HG03175 (cell line): ENCODE measurements at regions not wholly inside any gene's neighbourhood (a gene's known extent, or its start where the extent isn't known, plus 50 kb on each side); places are given as distances from the start of the nearest gene placed in this dataset.
"Not testable (repeated sequence)": the region's sequence is repeated elsewhere in the genome, so short reads cannot be mapped to it uniquely, and the experiment has no call there.

Experiments used
- ATAC-seq: cut with Tn5 transposase; IDR thresholded peaks from one replicate; pipeline ENCODE4 v1.9.1; 2021; ENCODE audit warnings: mild to moderate bottlenecking, moderate library complexity; ENCODE audit not compliant: unreplicated experiment

- no peak for ATAC-seq
These were observed 102.6 kb upstream of the ALDH3B2 start for GRCh38 chr11:67776852-67777520.

DNA sequence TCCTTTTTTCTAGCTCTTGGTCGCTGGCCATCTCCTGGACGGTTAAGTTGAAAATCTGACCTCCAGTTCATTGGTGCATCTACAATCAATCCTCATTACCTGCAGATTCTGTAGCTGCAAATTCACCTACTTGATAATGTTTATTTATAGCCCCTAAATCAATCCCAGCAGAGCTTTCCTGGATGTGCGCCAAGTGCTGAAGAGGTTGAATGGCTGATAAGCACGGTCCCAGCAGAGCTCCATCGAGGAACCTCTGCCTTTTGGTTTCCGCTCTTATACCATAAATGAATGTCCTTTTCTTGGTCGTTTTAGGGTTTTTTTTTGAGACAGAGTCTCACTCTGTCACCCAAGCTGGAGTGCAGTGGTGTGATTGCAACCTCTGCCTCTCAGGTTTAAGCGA is 99.8 kb upstream of the ALDH3B2 start:
- not testable (repeated sequence) for ATAC-seq

GRCh38 chr11:67768001-67768730 is 93.7 kb upstream of the ALDH3B2 start:
- ATAC-seq: not testable (repeated sequence)

- not testable (repeated sequence) for ATAC-seq
These were observed 86.8 kb upstream of the ALDH3B2 start for GRCh38 chr11:67761211-67761610.

- ATAC-seq: not testable (repeated sequence)
These were observed 84.9 kb upstream of the ALDH3B2 start for GRCh38 chr11:67759321-67759720.

DNA sequence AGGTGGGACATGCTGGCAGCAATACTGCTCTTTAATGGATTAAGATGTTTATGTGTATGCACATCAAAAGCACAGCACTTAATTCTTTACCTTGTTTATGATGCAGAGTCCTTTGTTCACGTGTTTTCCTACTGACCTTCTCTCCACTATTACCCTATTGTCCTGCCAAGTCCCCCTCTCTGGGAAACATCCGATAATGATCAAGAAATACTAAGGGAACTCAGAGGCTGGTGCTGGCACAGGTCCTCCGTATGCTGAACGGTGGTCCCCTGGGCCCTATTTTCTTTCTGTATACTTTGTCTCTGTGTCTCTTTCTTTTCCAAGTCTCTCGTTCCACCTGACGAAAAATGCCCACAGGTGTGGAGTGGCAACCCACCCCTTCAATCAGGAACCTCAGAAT is 84.0 kb upstream of the ALDH3B2 start:
- not testable (repeated sequence) for ATAC-seq

DNA sequence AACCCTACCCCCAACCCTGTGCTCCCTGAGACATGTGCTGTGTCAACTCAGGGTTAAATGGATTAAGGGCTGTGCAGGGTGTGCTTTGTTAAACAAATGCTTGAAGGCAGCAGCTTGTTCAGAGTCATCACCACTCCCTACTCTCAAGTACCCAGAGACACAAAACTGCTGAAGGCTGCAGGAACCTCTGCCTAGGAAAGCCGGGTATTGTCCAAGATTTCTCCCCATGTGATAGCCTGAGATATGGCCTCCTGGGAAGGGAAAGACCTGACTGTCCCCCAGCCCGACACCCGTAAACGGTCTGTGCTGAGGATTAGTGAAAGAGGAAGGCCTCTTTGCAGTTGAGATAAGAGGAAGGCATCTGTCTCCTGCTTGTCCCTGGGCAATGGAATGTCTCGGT is 83.6 kb upstream of the ALDH3B2 start:
- ATAC-seq: not testable (repeated sequence)

GRCh38 chr11:67753820-67754219 is 79.4 kb upstream of the ALDH3B2 start:
- not testable (repeated sequence) for ATAC-seq

DNA sequence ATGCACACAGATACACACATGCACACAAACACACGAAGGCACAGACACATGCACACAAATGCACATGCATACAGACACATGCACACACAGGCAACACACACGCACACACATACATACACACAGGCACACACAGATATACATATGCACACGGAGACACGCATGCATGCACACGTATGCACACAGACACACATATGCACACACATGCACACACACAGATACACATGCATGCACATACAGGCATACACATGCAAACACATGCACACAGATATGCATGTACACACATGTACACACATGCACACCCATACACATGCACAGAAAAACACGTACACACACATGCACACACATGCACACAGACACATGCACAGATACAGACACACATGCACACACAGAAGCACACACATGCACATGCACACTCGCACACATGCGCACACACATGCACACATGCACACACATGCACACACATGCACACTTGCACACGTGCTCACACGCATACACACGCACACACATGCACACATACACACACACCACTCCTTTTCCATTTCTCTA is 70.8 kb upstream of the ALDH3B2 start:
- ATAC-seq: no peak

GRCh38 chr11:67744231-67744630 is 69.8 kb upstream of the ALDH3B2 start:
- not testable (repeated sequence) for ATAC-seq

DNA sequence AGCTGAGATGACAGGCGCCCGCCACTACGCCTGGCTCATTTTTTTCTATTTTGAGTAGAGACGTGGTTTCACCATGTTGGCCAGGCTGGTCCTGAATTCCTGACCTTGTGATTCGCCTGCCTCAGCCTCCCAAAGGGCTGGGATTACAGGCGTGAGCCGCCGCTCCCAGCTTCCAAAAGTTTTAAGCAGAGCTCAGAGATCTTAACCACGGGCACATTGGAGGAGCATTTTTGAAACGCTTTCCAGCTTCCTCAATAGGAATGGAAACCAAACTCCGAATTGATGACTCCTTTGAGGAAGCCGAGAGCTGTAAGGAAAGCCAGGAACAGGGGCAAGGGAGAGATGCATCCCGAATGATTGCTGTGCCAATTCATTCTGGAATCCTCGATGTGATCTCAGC is 63.8 kb upstream of the ALDH3B2 start:
- not testable (repeated sequence) for ATAC-seq

GRCh38 chr11:67737562-67738080 is 63.2 kb upstream of the ALDH3B2 start:
- not testable (repeated sequence) for ATAC-seq

DNA sequence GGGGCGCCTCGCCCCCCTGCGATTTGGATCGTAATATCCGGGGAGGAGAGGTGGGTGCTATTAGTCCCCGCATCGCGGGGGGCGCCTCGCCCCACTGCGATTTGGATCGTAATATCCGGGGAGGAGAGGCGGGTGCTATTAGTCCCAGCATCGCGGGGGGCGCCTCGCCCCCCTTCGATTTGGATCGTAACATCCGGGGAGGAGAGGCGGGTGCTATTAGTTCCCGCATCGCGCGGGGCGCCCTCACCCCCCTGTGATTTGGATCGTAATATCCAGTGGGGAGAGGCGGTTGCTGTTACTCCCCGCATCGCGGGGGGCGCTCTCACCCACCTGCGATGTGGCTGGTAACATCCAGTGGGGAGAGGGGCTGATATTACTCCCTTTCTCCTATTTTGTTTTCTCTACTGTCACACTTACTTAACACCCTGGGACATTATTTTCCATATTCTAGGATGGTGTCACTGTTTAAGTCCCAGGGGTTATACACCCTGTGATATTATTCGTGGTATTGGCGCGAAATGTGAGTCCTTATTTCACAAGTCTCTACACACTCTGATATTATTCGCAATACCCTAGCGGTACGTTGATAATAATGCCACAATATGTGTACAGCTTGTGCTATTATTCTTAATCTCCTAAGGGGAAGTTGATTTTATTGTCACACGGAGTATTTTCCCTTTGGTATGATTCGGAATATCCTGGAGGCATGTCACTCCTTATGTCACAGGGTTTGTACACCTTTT is 57.8 kb upstream of the ALDH3B2 start:
- ATAC-seq: no peak

- ATAC-seq: no peak
These were observed 57.2 kb upstream of the ALDH3B2 start for GRCh38 chr11:67731583-67731982.

DNA sequence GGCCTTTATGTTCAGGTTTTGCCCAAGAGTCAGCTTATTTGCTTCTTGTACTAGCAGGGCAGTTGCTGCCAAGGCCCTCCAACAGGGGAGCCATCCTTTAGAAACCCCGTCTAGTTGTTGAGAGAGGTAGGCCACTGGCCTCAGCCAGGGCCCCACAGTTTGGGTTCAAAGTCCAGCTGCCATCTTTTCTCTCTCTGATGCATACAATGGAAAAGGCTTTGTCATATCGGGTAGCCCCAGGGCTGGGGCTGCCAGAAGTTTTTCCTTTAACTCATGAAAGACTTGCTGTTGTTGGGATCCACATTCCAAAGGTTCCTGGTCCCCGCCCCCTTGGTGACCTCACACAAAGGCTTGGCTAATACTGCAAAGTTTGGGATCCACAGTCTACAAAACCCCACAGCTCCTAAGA is 53.7 kb upstream of the ALDH3B2 start:
- not testable (repeated sequence) for ATAC-seq

DNA sequence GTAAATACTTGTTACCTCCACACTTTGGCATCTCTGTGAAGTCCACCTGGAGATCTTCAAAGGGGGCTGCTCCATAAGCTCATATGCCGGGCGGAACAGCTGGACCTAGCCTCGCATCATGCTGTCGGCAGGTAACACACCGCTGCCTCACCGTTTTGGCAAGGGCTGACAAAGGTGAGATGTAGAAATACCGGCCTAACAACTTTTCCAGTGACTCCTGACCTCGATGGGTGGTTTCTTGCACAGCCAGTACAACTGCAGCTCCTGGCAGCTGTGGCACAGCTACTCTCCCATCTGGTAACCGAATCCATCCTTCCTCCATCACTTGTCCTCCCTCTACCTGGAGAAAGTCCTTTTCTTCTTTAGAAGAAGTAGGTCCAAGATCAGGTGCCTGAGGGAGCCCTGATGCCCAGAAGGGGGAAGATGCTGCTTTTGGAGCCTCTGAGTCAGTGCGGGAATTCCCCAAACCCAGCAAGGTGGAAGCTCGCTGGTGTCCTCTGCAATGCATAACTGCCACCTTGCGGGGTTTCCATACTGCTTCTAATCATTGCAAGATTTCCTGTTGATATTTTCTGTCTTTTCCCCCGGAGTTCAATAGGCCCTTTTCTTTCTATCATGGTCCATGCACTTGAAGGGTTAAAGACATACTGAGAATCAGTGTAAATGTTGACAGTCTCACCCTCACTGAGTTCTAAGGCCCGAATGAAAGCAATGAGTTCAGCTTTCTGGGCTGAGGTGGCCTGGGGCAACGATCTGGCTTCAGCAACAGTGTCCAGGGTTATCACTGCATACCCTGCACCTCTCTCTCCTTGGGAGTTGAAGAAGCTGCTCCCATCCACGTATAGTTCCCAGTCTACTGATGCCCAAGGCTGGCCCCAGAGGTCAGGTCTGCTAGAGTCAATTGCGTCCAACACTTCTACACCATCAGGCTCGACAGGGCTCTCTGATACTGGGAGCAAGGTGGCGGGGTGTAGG is 52.9 kb upstream of the ALDH3B2 start:
- ATAC-seq: not testable (repeated sequence)
